Karpas-422 (cell line): ENCODE measurements at regions not wholly inside any gene's neighbourhood (a gene's known extent, or its start where the extent isn't known, plus 50 kb on each side); places are given as distances from the start of the nearest gene placed in this dataset.
"Not testable (repeated sequence)": the region's sequence is repeated elsewhere in the genome, so short reads cannot be mapped to it uniquely, and the experiment has no call there.

ENCODE experiments used
- DNase-seq: peaks from one replicate; pipeline ENCODE4 v3.0.0-alpha.2; 2015
- H2AFZ ChIP-seq: fragments of 200-600 bp; sonication (generic); 2 replicates; pipeline ENCODE4 v1.6.1; 2014; ENCODE audit warnings: antibody characterized with exemption, low read length, mixed read lengths
- H3K27ac ChIP-seq: fragments of 200-600 bp; sonication (generic); 2 replicates; pipeline ENCODE4 v1.5.1; 2014; ENCODE audit warnings: mild to moderate bottlenecking, low read length, moderate library complexity
- H3K27me3 ChIP-seq: fragments of 200-600 bp; sonication (generic); 2 replicates; pipeline ENCODE4 v1.6.1; 2014; ENCODE audit warnings: low read length, mixed read lengths
- H3K36me3 ChIP-seq: fragments of 200-600 bp; sonication (generic); 2 replicates; pipeline ENCODE4 v1.6.1; 2014; ENCODE audit warnings: low read length, mixed read lengths; ENCODE audit not compliant: insufficient read depth
- H3K4me1 ChIP-seq: fragments of 200-600 bp; sonication (generic); 2 replicates; pipeline ENCODE4 v1.6.1; 2014; ENCODE audit warnings: mild to moderate bottlenecking, low read length, mixed read lengths
- H3K4me2 ChIP-seq: fragments of 200-600 bp; sonication (generic); 2 replicates; pipeline ENCODE4 v1.6.1; 2014; ENCODE audit warnings: low read length, low read depth, mild to moderate bottlenecking; ENCODE audit not compliant: poor library complexity, severe bottlenecking
- H3K4me3 ChIP-seq: fragments of 200-600 bp; sonication (generic); 2 replicates; pipeline ENCODE4 v1.5.1; 2014; ENCODE audit warnings: mild to moderate bottlenecking, antibody characterized with exemption, low read length, mixed read lengths
- H3K79me2 ChIP-seq: fragments of 200-600 bp; sonication (generic); 2 replicates; pipeline ENCODE4 v1.6.1; 2014; ENCODE audit warnings: mild to moderate bottlenecking, low read length, mixed read lengths
- H3K9ac ChIP-seq: fragments of 200-600 bp; sonication (generic); 2 replicates; pipeline ENCODE4 v1.6.0; 2014; ENCODE audit warnings: low read length
- H3K9me2 ChIP-seq: fragments of 200-600 bp; sonication (generic), shearing (Covaris generic); replicated peaks from 2 replicates; pipeline ENCODE4 v1.6.0; 2014; ENCODE audit warnings: mild to moderate bottlenecking, low read length, moderate library complexity; ENCODE audit not compliant: insufficient read depth
- H3K9me3 ChIP-seq: fragments of 300-700, 200-600 bp; sonication (generic); 2 replicates; pipeline ENCODE4 v1.6.1; 2014; ENCODE audit warnings: low read length, mixed read lengths
- H4K20me1 ChIP-seq: fragments of 200-600 bp; sonication (generic); 2 replicates; pipeline ENCODE4 v1.6.1; 2014; ENCODE audit warnings: mild to moderate bottlenecking, antibody characterized with exemption, low read length, low read depth; ENCODE audit not compliant: insufficient read depth

- Histone ChIP-seq H3K4me1 (no peaks in the 10 kb centered on the region), H2AFZ (peak overlapping the region; percentile 49; the same call in 1 of the 2 replicates), H3K9me3 (no peaks in the 10 kb centered on the region), H3K79me2 (no peaks in the 10 kb centered on the region), H3K4me3 (no peak overlapping the region), H3K9me2 (no peaks in the 10 kb centered on the region), H4K20me1 (no peaks in the 10 kb centered on the region), H3K9ac (no peak overlapping the region), H3K4me2 (no peak overlapping the region), H3K27me3 (no peaks in the 10 kb centered on the region), H3K36me3 (no peaks in the 10 kb centered on the region), H3K27ac (no peak overlapping the region)
- DNase-seq: no peak
Observed at GRCh38 chr13:86476656-86477055, 677.4 kb upstream of the SLITRK6 start.

DNA sequence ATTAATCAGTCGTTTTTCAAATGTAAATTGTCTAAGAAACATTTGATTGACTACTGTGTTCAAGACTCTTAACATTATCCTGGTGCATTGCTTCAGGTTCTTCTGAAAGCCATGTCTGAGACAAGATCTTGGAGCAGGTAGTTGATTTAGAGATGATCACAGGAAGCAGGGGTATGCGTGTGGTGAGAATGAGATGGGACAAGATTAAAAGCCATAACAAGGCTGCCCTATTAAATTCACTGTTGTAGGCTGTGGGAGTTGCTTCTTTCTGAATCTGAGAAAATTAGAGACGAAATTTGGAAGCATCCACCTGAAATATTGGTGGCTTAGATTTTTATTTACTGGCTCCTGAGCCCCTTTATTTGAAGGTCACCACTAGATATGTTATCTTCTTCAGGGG is 687.4 kb upstream of the SLITRK6 start:
- Histone ChIP-seq H3K27me3 (no peaks in the 10 kb centered on the region), H3K9me3 (peaks cover 3% of the 10 kb centered on the region; the same call in 1 of the 2 replicates), H3K4me1 (no peaks in the 10 kb centered on the region), H2AFZ (peak overlapping the region; percentile 92), H4K20me1 (no peaks in the 10 kb centered on the region), H3K4me2 (no peak overlapping the region), H3K4me3 (no peak overlapping the region), H3K79me2 (no peaks in the 10 kb centered on the region), H3K9ac (no peak overlapping the region), H3K27ac (no peak overlapping the region), H3K9me2 (no peaks in the 10 kb centered on the region), H3K36me3 (no peaks in the 10 kb centered on the region)
- DNase-seq: no peak

GRCh38 chr13:86491121-86491520 is 691.9 kb upstream of the SLITRK6 start:
- Histone ChIP-seq H3K9me2 (no peaks in the 10 kb centered on the region), H3K79me2 (no peaks in the 10 kb centered on the region), H4K20me1 (no peaks in the 10 kb centered on the region)

DNA sequence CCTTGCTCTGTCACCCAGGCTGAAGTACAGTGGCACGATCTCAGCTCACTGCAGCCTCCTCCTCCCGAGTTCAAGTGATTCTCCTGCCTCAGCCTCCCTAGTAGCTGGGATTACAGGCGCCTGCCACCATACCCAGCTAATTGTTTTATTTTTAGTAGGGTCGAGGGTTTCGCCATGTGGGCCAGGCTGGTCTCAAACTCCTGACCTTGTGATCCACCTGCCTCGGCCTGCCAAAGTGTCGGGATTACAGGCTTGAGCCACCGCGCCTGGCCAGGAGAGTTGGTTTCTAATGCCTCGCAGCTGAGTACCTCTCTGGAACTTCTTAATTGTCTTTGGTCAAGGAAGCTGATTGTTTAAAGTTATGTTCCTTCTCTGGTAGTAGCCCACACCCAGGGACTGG is 702.7 kb upstream of the SLITRK6 start:
- H3K4me2 ChIP-seq, H3K4me3 ChIP-seq, H3K27ac ChIP-seq, H3K4me1 ChIP-seq, H3K36me3 ChIP-seq, H3K27me3 ChIP-seq, H3K9me2 ChIP-seq, H3K79me2 ChIP-seq, H3K9me3 ChIP-seq, H3K9ac ChIP-seq, DNase-seq, H4K20me1 ChIP-seq: not testable (repeated sequence)
- peak overlapping the region; percentile 90; the same call in 1 of the 2 replicates for H2AFZ ChIP-seq

More at GRCh38 chr13:86491121-86491520, 691.9 kb upstream of the SLITRK6 start:
- Histone ChIP-seq H2AFZ (peak overlapping the region; percentile 39; the same call in 1 of the 2 replicates), H3K27me3 (no peaks in the 10 kb centered on the region), H3K36me3 (no peaks in the 10 kb centered on the region), H3K4me3 (no peak overlapping the region), H3K9me3 (no peaks in the 10 kb centered on the region), H3K4me2 (no peak overlapping the region), H3K9ac (no peak overlapping the region), H3K4me1 (peaks cover 10% of the 10 kb centered on the region; the same call in 1 of the 2 replicates), H3K27ac (no peak overlapping the region)
- no peak for DNase-seq

DNA sequence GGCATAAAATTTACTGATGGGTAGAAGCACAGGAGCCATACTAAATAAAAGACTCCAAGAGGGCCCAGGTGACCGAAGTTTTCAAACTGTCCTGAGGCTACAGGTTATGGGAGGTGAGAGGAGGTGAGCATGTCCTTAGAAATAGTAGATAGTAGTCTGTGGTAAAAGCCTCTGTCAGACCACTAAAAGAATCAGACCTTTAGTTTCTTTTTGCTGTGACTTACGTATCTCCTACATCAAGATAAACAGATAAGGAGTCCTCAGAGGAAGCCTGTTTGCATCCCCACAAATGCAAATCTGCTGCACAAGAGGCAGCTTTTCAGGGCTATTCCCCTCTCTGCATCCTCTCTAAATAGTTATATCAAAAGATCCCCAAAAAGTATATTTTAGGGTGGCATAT is 711.6 kb upstream of the SLITRK6 start:
- no peak for DNase-seq
- Histone ChIP-seq H3K79me2 (no peaks in the 10 kb centered on the region), H3K4me3 (no peak overlapping the region), H3K27ac (no peak overlapping the region), H3K9me2 (no peaks in the 10 kb centered on the region), H2AFZ (peak overlapping the region; percentile 92; the same call in 1 of the 2 replicates), H3K9ac (no peak overlapping the region), H4K20me1 (no peaks in the 10 kb centered on the region), H3K4me2 (no peak overlapping the region), H3K36me3 (no peaks in the 10 kb centered on the region), H3K9me3 (peaks cover 2% of the 10 kb centered on the region; the same call in 1 of the 2 replicates), H3K27me3 (no peaks in the 10 kb centered on the region), H3K4me1 (peaks cover 4% of the 10 kb centered on the region; the same call in 1 of the 2 replicates)

GRCh38 chr13:86541461-86541860 is 742.2 kb upstream of the SLITRK6 start:
- H3K79me2 ChIP-seq: no peaks in the 10 kb centered on the region
- H4K20me1 ChIP-seq: no peaks in the 10 kb centered on the region
- no peak overlapping the region for H3K27ac ChIP-seq
- no peak overlapping the region for H3K9ac ChIP-seq
- no peaks in the 10 kb centered on the region for H3K4me1 ChIP-seq
- H3K9me2 ChIP-seq: no peaks in the 10 kb centered on the region
- no peaks in the 10 kb centered on the region for H3K36me3 ChIP-seq
- H3K4me3 ChIP-seq: no peak overlapping the region
- H2AFZ ChIP-seq: no peak overlapping the region
- H3K27me3 ChIP-seq: no peaks in the 10 kb centered on the region
- no peak for DNase-seq
- H3K9me3 ChIP-seq: peaks cover 2% of the 10 kb centered on the region; the same call in 1 of the 2 replicates
- no peak overlapping the region for H3K4me2 ChIP-seq

DNA sequence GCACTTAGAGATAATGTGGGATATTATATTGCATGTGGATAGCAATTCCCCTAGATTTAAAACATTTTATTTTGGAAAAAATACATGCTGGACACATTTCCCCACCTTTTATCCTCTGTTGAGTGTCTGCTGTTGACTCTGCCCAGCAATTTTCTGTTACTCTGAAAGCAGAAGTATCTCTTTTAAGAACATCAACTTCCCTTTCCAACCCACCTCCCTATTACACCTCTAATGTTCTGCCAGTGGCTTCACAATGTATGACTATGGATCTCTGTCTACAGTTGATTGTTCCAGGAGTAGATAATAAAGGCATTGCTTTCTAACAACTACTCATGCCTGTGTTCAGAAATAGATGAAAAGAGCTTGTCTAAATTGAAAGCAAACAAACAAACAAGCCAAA is 754.8 kb upstream of the SLITRK6 start:
- H3K4me1 ChIP-seq: peaks cover 12% of the 10 kb centered on the region
- H4K20me1 ChIP-seq: no peaks in the 10 kb centered on the region
- 0 out of 2 replicates have a peak overlapping the region, but pooled peaks have one; percentile 25 for H3K4me3 ChIP-seq
- DNase-seq: peak; percentile 67
- H3K9me2 ChIP-seq: no peaks in the 10 kb centered on the region
- H3K36me3 ChIP-seq: no peaks in the 10 kb centered on the region
- no peak overlapping the region for H3K9ac ChIP-seq
- no peaks in the 10 kb centered on the region for H3K27me3 ChIP-seq
- no peak overlapping the region for H3K27ac ChIP-seq
- peak overlapping the region; percentile 54 for H3K4me2 ChIP-seq
- no peaks in the 10 kb centered on the region for H3K79me2 ChIP-seq
- peaks cover 9% of the 10 kb centered on the region for H3K9me3 ChIP-seq
- peak overlapping the region; percentile 99 for H2AFZ ChIP-seq

- Histone ChIP-seq H3K27ac (no peak overlapping the region), H3K36me3 (no peaks in the 10 kb centered on the region), H3K9me3 (no peaks in the 10 kb centered on the region; the same call in 1 of the 2 replicates), H3K4me2 (no peak overlapping the region), H3K79me2 (no peaks in the 10 kb centered on the region), H4K20me1 (no peaks in the 10 kb centered on the region), H3K4me3 (no peak overlapping the region), H3K9ac (no peak overlapping the region), H3K9me2 (no peaks in the 10 kb centered on the region), H3K4me1 (no peaks in the 10 kb centered on the region), H3K27me3 (no peaks in the 10 kb centered on the region), H2AFZ (peak overlapping the region; percentile 71; the same call in 1 of the 2 replicates)
- no peak for DNase-seq
Observed at GRCh38 chr13:86559901-86560300, 760.7 kb upstream of the SLITRK6 start.
